ENCODE measurements at regions not wholly inside any gene's neighbourhood (a gene's known extent, or its start where the extent isn't known, plus 50 kb on each side); places are given as distances from the start of the nearest gene placed in this dataset.

GRCh38 chr3:194837457-194838127 is 151.9 kb downstream of the FAM43A start:
- DNase-seq: no peak

- no peak for DNase-seq
These were observed 152.6 kb downstream of the FAM43A start for GRCh38 chr3:194838236-194838635.

- DNase-seq: no peak
These were observed 155.2 kb downstream of the FAM43A start for GRCh38 chr3:194840661-194841514.

- no peak for DNase-seq
These were observed 155.8 kb downstream of the FAM43A start for GRCh38 chr3:194841515-194841841.

- DNase-seq: no peak
These were observed 157.9 kb downstream of the FAM43A start for GRCh38 chr3:194843556-194843955.

GRCh38 chr3:194844046-194844445 is 158.4 kb downstream of the FAM43A start:
- no peak for DNase-seq

- DNase-seq: no peak
These were observed 163.6 kb downstream of the FAM43A start for GRCh38 chr3:194849166-194849875.

- no peak for DNase-seq
These were observed 165.6 kb downstream of the FAM43A start for GRCh38 chr3:194851254-194851653.

GRCh38 chr3:194851941-194852340 is 166.3 kb downstream of the FAM43A start:
- no peak for DNase-seq

GRCh38 chr3:194852345-194852744 is 166.7 kb downstream of the FAM43A start:
- DNase-seq: no peak

- no peak for DNase-seq
These were observed 167.3 kb downstream of the FAM43A start for GRCh38 chr3:194852831-194853508.

GRCh38 chr3:194854206-194854605 is 168.5 kb downstream of the FAM43A start:
- DNase-seq: no peak

GRCh38 chr3:194854659-194855390 is 169.1 kb downstream of the FAM43A start:
- DNase-seq: no peak

- DNase-seq: no peak
These were observed 170.6 kb downstream of the FAM43A start for GRCh38 chr3:194856296-194856695.

GRCh38 chr3:194857469-194858113 is 171.9 kb downstream of the FAM43A start:
- no peak for DNase-seq

GRCh38 chr3:194858382-194858781 is 172.7 kb downstream of the FAM43A start:
- DNase-seq: no peak

- no peak for DNase-seq
These were observed 175.0 kb downstream of the FAM43A start for GRCh38 chr3:194860725-194861124.

- no peak for DNase-seq
These were observed 175.7 kb downstream of the FAM43A start for GRCh38 chr3:194861375-194861774.

GRCh38 chr3:194865061-194865460 is 179.4 kb downstream of the FAM43A start:
- no peak for DNase-seq

GRCh38 chr3:194865615-194866014 is 179.9 kb downstream of the FAM43A start:
- no peak for DNase-seq

GRCh38 chr3:194866236-194866635 is 180.6 kb downstream of the FAM43A start:
- no peak for DNase-seq

Data from renal pelvis (tissue), 1 donor.